ENCODE measurements at regions not wholly inside any gene's neighbourhood (a gene's known extent, or its start where the extent isn't known, plus 50 kb on each side); places are given as distances from the start of the nearest gene placed in this dataset.

DNA sequence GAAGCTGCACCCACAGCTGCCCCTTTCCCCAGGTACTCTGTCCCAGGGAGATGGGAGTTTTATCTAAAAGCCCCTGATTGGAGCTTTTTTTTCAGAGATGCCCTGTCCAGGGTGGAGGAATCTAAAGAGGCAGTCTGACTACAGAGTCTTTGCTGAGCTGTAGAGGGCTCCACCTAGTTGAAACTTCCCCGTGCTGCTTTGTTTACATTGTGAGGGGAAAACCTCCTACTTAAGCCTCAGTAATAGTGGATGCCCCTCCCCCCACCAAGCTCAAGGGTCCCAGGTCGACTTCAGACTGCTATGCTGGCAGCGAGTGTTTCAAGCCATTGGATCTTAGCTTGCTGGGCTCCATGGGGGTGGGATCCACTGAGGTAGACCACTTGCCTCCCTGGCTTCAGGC lies 470.1 kb upstream of the LARGE1 start:
- TF ChIP-seq ZNF317 (CRISPR knock-in tag; IDR thresholded peaks at IDR 0.05): no peak
- no peak for TF ChIP-seq HOXA3 (CRISPR knock-in tag; IDR thresholded peaks at IDR 0.05)
- TF ChIP-seq YEATS4 (CRISPR knock-in tag; IDR thresholded peaks at IDR 0.05; ENCODE audit: borderline replicate concordance): no peak
- no peak for TF ChIP-seq TSC22D2 (CRISPR knock-in tag; IDR thresholded peaks at IDR 0.05; ENCODE audit: borderline replicate concordance)
- no peak for TF ChIP-seq MTF2 (CRISPR knock-in tag; IDR thresholded peaks at IDR 0.05; ENCODE audit: borderline replicate concordance)
- TF ChIP-seq NR2F1 (CRISPR knock-in tag; IDR thresholded peaks at IDR 0.05): no peak
- TF ChIP-seq NFE2L2 (IDR thresholded peaks at IDR 0.05; ENCODE audit: low read length): no peak
- no peak for TF ChIP-seq MAFF (IDR thresholded peaks at IDR 0.05; ENCODE audit: low read depth, low read length)
- Histone ChIP-seq H3K9ac (ENCODE audit: insufficient read depth, low read depth, low read length) (no peak overlapping the region), H3K27me3 (ENCODE audit: control insufficient read depth in 1 of 2, insufficient read depth in 2 of 2, low read length in 2 of 2) (no peaks in the 10 kb centered on the region), H3K9me3 (ENCODE audit: low read length) (no peaks in the 10 kb centered on the region), H3K4me1 (ENCODE audit: insufficient read depth, low read length) (no peaks in the 10 kb centered on the region), H3K4me3 (replicated peaks in 1 of 3; ENCODE audit: insufficient read depth in 1 of 3, low read depth in 2 of 3, low read length in 3 of 3) (no peak overlapping the region), H2AFZ (ENCODE audit: low read length) (no peak overlapping the region), H3K27ac (ENCODE audit: extremely low read length, insufficient read depth, low read length) (no peak overlapping the region), H4K20me1 (ENCODE audit: insufficient read depth, low read length) (no peaks in the 10 kb centered on the region), H3K79me2 (ENCODE audit: insufficient read depth, low read length) (no peaks in the 10 kb centered on the region), H3K4me2 (ENCODE audit: low read depth, low read length) (no peak overlapping the region), H3K36me3 (replicated peaks in 1 of 2; ENCODE audit: control insufficient read depth in 1 of 2, insufficient read depth in 2 of 2, low read length in 2 of 2) (no peaks in the 10 kb centered on the region)
- DNase-seq (ENCODE audit: low spot score) (no peak), FAIRE-seq (no peak), ATAC-seq (no peak)
- BruUV-seq (replicated peaks): no TSS peak
- in situ Hi-C loops (cut with HindIII; ENCODE audit: extremely low pct_ligation_motif_present, low pct_unique_long_range_greater_than_20kb): no loop called here
- ChIA-PET CTCF (ENCODE audit: low intra/inter-chr PET ratio, low total read pairs) (no interaction called here), POLR2A (no interaction called here)
- WGBS (ENCODE audit: low lambda C conversion rate): 0% methylated on average over 1 of the region's 3 CpGs
- intact Hi-C loops (cut with micrococcal nuclease; ENCODE audit: unreplicated experiment): no loop called here

DNA sequence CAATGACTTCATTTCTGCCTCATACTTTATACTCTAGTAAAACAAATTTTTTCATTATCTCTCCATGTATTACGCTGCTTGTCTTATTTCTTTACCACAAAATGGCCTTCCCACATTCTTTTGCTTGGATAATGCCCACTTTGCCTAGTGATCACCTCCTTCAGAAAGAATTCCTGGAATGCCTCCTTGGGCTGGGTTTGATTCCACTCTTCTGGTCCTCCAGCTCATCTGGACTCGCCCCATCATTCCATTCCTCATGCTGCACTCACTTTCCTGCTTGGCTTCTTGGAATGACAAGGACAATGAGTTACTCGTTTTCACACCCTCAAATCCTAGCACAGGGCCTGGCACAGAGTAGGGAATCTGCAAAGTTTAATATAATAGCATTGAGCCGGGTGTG lies 475.1 kb upstream of the LARGE1 start:
- DNase-seq (ENCODE audit: low spot score): no peak
- Histone ChIP-seq H2AFZ (ENCODE audit: low read length) (no peak overlapping the region), H3K9ac (ENCODE audit: insufficient read depth, low read depth, low read length) (no peak overlapping the region), H3K27ac (ENCODE audit: extremely low read length, insufficient read depth, low read length) (no peak overlapping the region), H3K9me3 (ENCODE audit: low read length) (no peaks in the 10 kb centered on the region), H3K4me1 (ENCODE audit: insufficient read depth, low read length) (no peaks in the 10 kb centered on the region), H3K27me3 (ENCODE audit: control insufficient read depth in 1 of 2, insufficient read depth in 2 of 2, low read length in 2 of 2) (no peaks in the 10 kb centered on the region), H3K4me2 (ENCODE audit: low read depth, low read length) (no peak overlapping the region), H4K20me1 (ENCODE audit: insufficient read depth, low read length) (no peaks in the 10 kb centered on the region), H3K79me2 (ENCODE audit: insufficient read depth, low read length) (no peaks in the 10 kb centered on the region), H3K4me3 (replicated peaks in 1 of 3; ENCODE audit: insufficient read depth in 1 of 3, low read depth in 2 of 3, low read length in 3 of 3) (no peak overlapping the region), H3K36me3 (replicated peaks in 1 of 2; ENCODE audit: control insufficient read depth in 1 of 2, insufficient read depth in 2 of 2, low read length in 2 of 2) (no peaks in the 10 kb centered on the region)
- ChIA-PET POLR2A (no interaction called here), CTCF (ENCODE audit: low intra/inter-chr PET ratio, low total read pairs) (no interaction called here)
- 4% methylated on average over 4 of the region's 4 CpGs for whole genome bisulfite sequencing (ENCODE audit: low lambda C conversion rate)
- BruUV-seq (replicated peaks): no TSS peak
- in situ Hi-C loops (cut with HindIII; ENCODE audit: extremely low pct_ligation_motif_present, low pct_unique_long_range_greater_than_20kb): no loop called here
- no peak for ATAC-seq
- FAIRE-seq: no peak
- TF ChIP-seq ZNF354B (CRISPR knock-in tag; IDR thresholded peaks at IDR 0.05) (no peak), ZNF441 (CRISPR knock-in tag; IDR thresholded peaks at IDR 0.05; ENCODE audit: borderline replicate concordance) (no peak), EP300 (IDR thresholded peaks at IDR 0.05; ENCODE audit: low read depth in 2 of 2, low read length in 2 of 2) (no peak), EP300 (CRISPR knock-in tag; IDR thresholded peaks at IDR 0.05; ENCODE audit: borderline replicate concordance) (no peak), SRSF1 (optimal IDR thresholded peaks at IDR 0.05; ENCODE audit: low read depth, low read length) (no peak), SMAD3 (CRISPR knock-in tag; IDR thresholded peaks at IDR 0.05) (no peak), CBX1 (IDR thresholded peaks at IDR 0.05; ENCODE audit: low read depth) (no peak), FOXC1 (CRISPR knock-in tag; IDR thresholded peaks at IDR 0.05; ENCODE audit: borderline replicate concordance) (no peak), ZNF652 (CRISPR knock-in tag; IDR thresholded peaks at IDR 0.05; ENCODE audit: borderline replicate concordance, low read depth) (no peak)
- TF ChIP-seq, protein P1, sequence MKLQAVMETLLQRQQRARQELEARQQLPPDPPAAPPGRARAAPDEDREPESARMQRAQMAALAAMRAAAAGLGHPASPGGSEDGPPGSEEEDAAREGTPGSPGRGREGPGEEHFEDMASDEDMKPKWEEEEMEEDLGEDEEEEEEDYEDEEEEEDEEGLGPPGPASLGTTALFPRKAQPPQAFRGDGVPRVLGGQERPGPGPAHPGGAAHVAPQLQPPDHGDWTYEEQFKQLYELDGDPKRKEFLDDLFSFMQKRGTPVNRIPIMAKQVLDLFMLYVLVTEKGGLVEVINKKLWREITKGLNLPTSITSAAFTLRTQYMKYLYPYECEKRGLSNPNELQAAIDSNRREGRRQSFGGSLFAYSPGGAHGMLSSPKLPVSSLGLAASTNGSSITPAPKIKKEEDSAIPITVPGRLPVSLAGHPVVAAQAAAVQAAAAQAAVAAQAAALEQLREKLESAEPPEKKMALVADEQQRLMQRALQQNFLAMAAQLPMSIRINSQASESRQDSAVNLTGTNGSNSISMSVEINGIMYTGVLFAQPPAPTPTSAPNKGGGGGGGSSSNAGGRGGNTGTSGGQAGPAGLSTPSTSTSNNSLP (IDR thresholded peaks at IDR 0.05; ENCODE audit: low read depth, low read length): no peak
- TF ChIP-seq, protein P2, sequence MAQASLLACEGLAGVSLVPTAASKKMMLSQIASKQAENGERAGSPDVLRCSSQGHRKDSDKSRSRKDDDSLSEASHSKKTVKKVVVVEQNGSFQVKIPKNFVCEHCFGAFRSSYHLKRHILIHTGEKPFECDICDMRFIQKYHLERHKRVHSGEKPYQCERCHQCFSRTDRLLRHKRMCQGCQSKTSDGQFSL (CRISPR knock-in tag; IDR thresholded peaks at IDR 0.05): no peak
- TF ChIP-seq, protein P3, sequence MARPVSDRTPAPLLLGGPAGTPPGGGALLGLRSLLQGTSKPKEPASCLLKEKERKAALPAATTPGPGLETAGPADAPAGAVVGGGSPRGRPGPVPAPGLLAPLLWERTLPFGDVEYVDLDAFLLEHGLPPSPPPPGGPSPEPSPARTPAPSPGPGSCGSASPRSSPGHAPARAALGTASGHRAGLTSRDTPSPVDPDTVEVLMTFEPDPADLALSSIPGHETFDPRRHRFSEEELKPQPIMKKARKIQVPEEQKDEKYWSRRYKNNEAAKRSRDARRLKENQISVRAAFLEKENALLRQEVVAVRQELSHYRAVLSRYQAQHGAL (CRISPR knock-in tag; IDR thresholded peaks at IDR 0.05; ENCODE audit: not compliant biosample characterization): no peak
- intact Hi-C loops (cut with micrococcal nuclease; ENCODE audit: unreplicated experiment): no loop called here

Data from HepG2 (cell line).